HepG2 (cell line): ENCODE measurements at regions not wholly inside any gene's neighbourhood (a gene's known extent, or its start where the extent isn't known, plus 50 kb on each side); places are given as distances from the start of the nearest gene placed in this dataset.

Experiments used
- ATAC-seq: fragments of 200-7000 bp; cut with Tn5 transposase; 3 replicates; pipeline ENCODE4 v1.9.1; 2020; ENCODE audit warnings: mild to moderate bottlenecking, moderate library complexity
- BruUV-seq: library from RNA; stranded (reverse); fragments of 400-500 nt; replicated peaks from 2 replicates; lab custom pipeline; 2021; lab: Mats Ljungman, UMichigan
- CTCF ChIA-PET: fragments of 300-600 bp; formaldehyde crosslinking; extraction: SDS; loops from one replicate; lab custom pipeline; 2021; ENCODE audit warnings: low total read pairs, inconsistent platforms, low intra/inter-chr PET ratio; lab: Yijun Ruan, JAX
- POLR2A ChIA-PET: fragments of 350-600 bp; sonication (Branson Sonifier 250); formaldehyde crosslinking; loops from one replicate; lab custom pipeline; 2020; ENCODE audit warnings: antibody characterized with exemption, inconsistent platforms; lab: Yijun Ruan, JAX
- DNase-seq: peaks from one replicate; pipeline ENCODE4 v3.0.0-alpha.2; 2015; ENCODE audit warnings: low spot score
- FAIRE-seq: peaks from 3 replicates; lab custom pipeline; 2011; peaks lifted over from hg19 to GRCh38; lab: Jason Lieb, UNC
- H2AFZ ChIP-seq: one replicate; pipeline ENCODE4 v1.6.1; 2011; ENCODE audit warnings: low read length, inconsistent platforms
- H3K27ac ChIP-seq: fragments of 300-600 bp; 3 replicates; pipeline ENCODE4 v1.8.0; 2011; ENCODE audit warnings: mixed run types, mild to moderate bottlenecking, mixed read lengths, low read length, inconsistent platforms; ENCODE audit not compliant: insufficient read depth; ENCODE audit errors: extremely low read length
- H3K27me3 ChIP-seq, 2 experiments: fragments of 200-600 bp in 1 of 2; 2 replicates in 1 of 2; 3 replicates in 1 of 2; pipeline versions ENCODE4 v1.6.0 to v1.8.0; 2011; ENCODE audit warnings: low read length in 2 of 2, mild to moderate bottlenecking in 2 of 2, moderate library complexity in 2 of 2, inconsistent platforms in 1 of 2; ENCODE audit not compliant: insufficient read depth in 2 of 2, control insufficient read depth in 1 of 2
- H3K36me3 ChIP-seq, 2 experiments: fragments of 200-600 bp in 1 of 2; replicated peaks in 1 of 2; 2 replicates in 1 of 2; 3 replicates in 1 of 2; pipeline versions ENCODE4 v1.5.1 to v1.8.0; 2011; ENCODE audit warnings: low read length in 2 of 2, inconsistent platforms in 1 of 2; ENCODE audit not compliant: insufficient read depth in 2 of 2, control insufficient read depth in 1 of 2
- H3K4me1 ChIP-seq: 2 replicates; pipeline ENCODE4 v1.5.1; 2012; ENCODE audit warnings: low read length, inconsistent platforms; ENCODE audit not compliant: insufficient read depth
- H3K4me2 ChIP-seq: 2 replicates; pipeline ENCODE4 v1.6.0; 2011; ENCODE audit warnings: low read depth, low read length, inconsistent platforms
- H3K4me3 ChIP-seq, 3 experiments: fragments of 200-600 bp in 1 of 3; sonication (generic), shearing (Covaris generic) in 1 of 3; replicated peaks in 1 of 3; 2 replicates each; pipeline ENCODE4 v1.5.1; 2011 to 2016; ENCODE audit warnings: low read length in 3 of 3, inconsistent platforms in 2 of 3, low read depth in 2 of 3, mild to moderate bottlenecking in 2 of 3, control low read depth in 1 of 3, mixed read lengths in 1 of 3; ENCODE audit not compliant: insufficient read depth in 1 of 3
- H3K79me2 ChIP-seq: one replicate; pipeline ENCODE4 v1.6.1; 2011; ENCODE audit warnings: low read length, inconsistent platforms; ENCODE audit not compliant: insufficient read depth
- H3K9ac ChIP-seq: 2 replicates; pipeline ENCODE4 v1.6.0; 2011; ENCODE audit warnings: mild to moderate bottlenecking, low read depth, low read length, inconsistent platforms; ENCODE audit not compliant: insufficient read depth
- H3K9me3 ChIP-seq: 2 replicates; pipeline ENCODE4 v1.5.1; 2012; ENCODE audit warnings: mild to moderate bottlenecking, low read length
- H4K20me1 ChIP-seq: 2 replicates; pipeline ENCODE4 v1.6.0; 2011; ENCODE audit warnings: inconsistent platforms, mild to moderate bottlenecking, low read length, moderate library complexity; ENCODE audit not compliant: insufficient read depth
- AKAP8 ChIP-seq: sonication (generic); formaldehyde crosslinking; IDR thresholded peaks from 2 replicates; pipeline ENCODE4 v1.5.1; 2020; ENCODE audit warnings: mild to moderate bottlenecking, missing genetic modification reagents
- BCL6 ChIP-seq: IDR thresholded peaks from 2 replicates; pipeline ENCODE4 v1.6.1; 2016; ENCODE audit warnings: missing genetic modification reagents, missing compliant biosample characterization
- GMEB1 ChIP-seq: sonication (generic); formaldehyde crosslinking; IDR thresholded peaks from 2 replicates; pipeline ENCODE4 v1.5.1; 2020; ENCODE audit warnings: missing genetic modification reagents, mild to moderate bottlenecking, borderline replicate concordance
- GTF2F1 ChIP-seq: fragments of 150-350 bp; IDR thresholded peaks from 2 replicates; pipeline ENCODE4 v1.6.1; 2014; ENCODE audit warnings: low read length
- MAFK ChIP-seq, 2 experiments: IDR thresholded peaks in 1 of 2; conservative IDR thresholded peaks in 1 of 2; 2 replicates each; pipeline ENCODE4 v1.6.1; 2011; ENCODE audit warnings: improper control_type of control experiment in 2 of 2, low read length in 2 of 2
- MTA1 ChIP-seq: sonication (generic); formaldehyde crosslinking; IDR thresholded peaks from 2 replicates; pipeline ENCODE4 v1.4.0; 2020; ENCODE audit warnings: missing genetic modification reagents, mild to moderate bottlenecking, borderline replicate concordance
- PLRG1 ChIP-seq: fragments of 450-650 bp; conservative IDR thresholded peaks from 2 replicates; pipeline ENCODE4 v1.6.1; 2016
- RELA ChIP-seq: sonication (generic); formaldehyde crosslinking; IDR thresholded peaks from 2 replicates; pipeline ENCODE4 v1.4.0; 2020; ENCODE audit warnings: missing genetic modification reagents
- SALL1 ChIP-seq: sonication (generic); formaldehyde crosslinking; IDR thresholded peaks from 2 replicates; pipeline ENCODE4 v1.8.0; 2022; ENCODE audit warnings: mild to moderate bottlenecking, missing genetic modification reagents
- TEF ChIP-seq: sonication (generic); formaldehyde crosslinking; IDR thresholded peaks from 2 replicates; pipeline ENCODE4 v1.5.0; 2020; ENCODE audit warnings: missing genetic modification reagents
- ZBTB21 ChIP-seq: sonication (generic); formaldehyde crosslinking; IDR thresholded peaks from 2 replicates; pipeline ENCODE4 v1.4.0; 2020; ENCODE audit warnings: missing genetic modification reagents
- ZBTB33 ChIP-seq: sonication (generic); formaldehyde crosslinking; IDR thresholded peaks from 2 replicates; pipeline ENCODE4 v1.4.0; 2020; ENCODE audit warnings: missing genetic modification reagents
- ZNF367 ChIP-seq: sonication (generic); formaldehyde crosslinking; IDR thresholded peaks from 2 replicates; pipeline ENCODE4 v1.4.0; 2020; ENCODE audit warnings: missing genetic modification reagents, borderline replicate concordance
- ZNF414 ChIP-seq: sonication (generic); formaldehyde crosslinking; IDR thresholded peaks from 2 replicates; pipeline ENCODE4 v1.5.0; 2020; ENCODE audit warnings: missing genetic modification reagents
- ZNF501 ChIP-seq: sonication (generic); formaldehyde crosslinking; IDR thresholded peaks from 2 replicates; pipeline ENCODE4 v1.5.1; 2020; ENCODE audit warnings: mild to moderate bottlenecking, moderate library complexity, missing genetic modification reagents
- ZNF691 ChIP-seq: sonication (generic); formaldehyde crosslinking; IDR thresholded peaks from 2 replicates; pipeline ENCODE4 v1.4.0; 2020; ENCODE audit warnings: missing genetic modification reagents, low read depth, mild to moderate bottlenecking, borderline replicate concordance
- ZNF770 ChIP-seq: sonication (generic); formaldehyde crosslinking; IDR thresholded peaks from 2 replicates; pipeline ENCODE4 v1.5.0; 2020; ENCODE audit warnings: mild to moderate bottlenecking, missing genetic modification reagents
- ZNF83 ChIP-seq: sonication (generic); formaldehyde crosslinking; IDR thresholded peaks from 2 replicates; pipeline ENCODE4 v1.4.0; 2020; ENCODE audit warnings: missing genetic modification reagents, mild to moderate bottlenecking, borderline replicate concordance
- ZNF891 ChIP-seq: sonication (generic); formaldehyde crosslinking; IDR thresholded peaks from 2 replicates; pipeline ENCODE4 v1.5.0; 2020; ENCODE audit warnings: mild to moderate bottlenecking, missing genetic modification reagents
- WGBS: methylation state at CpG from one replicate; pipeline ENCODE4 v1.1.6; 2017; ENCODE audit warnings: low lambda C conversion rate; 5-methylcytosine and 5-hydroxymethylcytosine counted together
- in situ Hi-C: cut with HindIII; loops from 2 replicates; pipeline ENCODE4 v1.10.0; 2017; ENCODE audit warnings: low pct_unique_long_range_greater_than_20kb; ENCODE audit not compliant: extremely low pct_ligation_motif_present
- intact Hi-C: fragments of 100-400 bp; cut with micrococcal nuclease; formaldehyde crosslinking; loops from one replicate; pipeline ENCODE4 v1.10.0; 2022; ENCODE audit not compliant: unreplicated experiment

- no peak overlapping the region for H3K27ac ChIP-seq
- H3K36me3 ChIP-seq: no peaks in the 10 kb centered on the region
- DNase-seq: no peak
- 0% methylated on average over 1 of the region's 2 CpGs for WGBS
- FAIRE-seq: no peak
- no peak overlapping the region for H3K9ac ChIP-seq
- TF ChIP-seq ZBTB33 (CRISPR knock-in tag) (no peak), MAFK (conservative IDR thresholded peaks at IDR 0.05 in 1 of 2, IDR thresholded peaks at IDR 0.05 in 1 of 2; ENCODE audit: low read length in 2 of 2) (no peak), ZNF83 (CRISPR knock-in tag) (no peak), GTF2F1 (no peak), ZNF691 (CRISPR knock-in tag) (no peak), TEF (CRISPR knock-in tag) (no peak), BCL6 (CRISPR knock-in tag) (no peak), ZNF501 (CRISPR knock-in tag) (no peak), ZNF414 (no peak), SALL1 (CRISPR knock-in tag) (no peak), ZNF891 (CRISPR knock-in tag) (no peak), ZNF770 (no peak), PLRG1 (no peak), GMEB1 (CRISPR knock-in tag) (no peak), ZNF367 (no peak), AKAP8 (no peak), MTA1 (CRISPR knock-in tag) (no peak), RELA (CRISPR knock-in tag) (no peak), ZBTB21 (CRISPR knock-in tag) (no peak)
- intact Hi-C loops: no loop called here
- H3K27me3 ChIP-seq: no peaks in the 10 kb centered on the region
- H2AFZ ChIP-seq: no peak overlapping the region
- CTCF ChIA-PET: no interaction called here
- H3K4me2 ChIP-seq: no peak overlapping the region
- H3K79me2 ChIP-seq: no peaks in the 10 kb centered on the region
- no TSS peak for BruUV-seq
- no peak for ATAC-seq
- H3K4me1 ChIP-seq: 0 out of 2 replicates have a peak, but pooled peaks cover 10% of the 10 kb centered on the region
- H3K9me3 ChIP-seq: no peaks in the 10 kb centered on the region; the same call in 1 of the 2 replicates
- H3K4me3 ChIP-seq: no peak overlapping the region
- in situ Hi-C loops: no loop called here
- no peaks in the 10 kb centered on the region for H4K20me1 ChIP-seq
- POLR2A ChIA-PET: no interaction called here
Observed at GRCh38 chr5:29069104-29069402, 2030.7 kb upstream of the CDH9 start.
